GM12878 (cell line): ENCODE measurements at regions not wholly inside any gene's neighbourhood (a gene's known extent, or its start where the extent isn't known, plus 50 kb on each side); places are given as distances from the start of the nearest gene placed in this dataset.

Source experiments
- ATAC-seq: fragments of 200-7000 bp; cut with Tn5 transposase; 3 replicates; pipeline ENCODE4 v1.9.1; 2020; ENCODE audit warnings: mild to moderate bottlenecking, moderate library complexity
- BruUV-seq: library from RNA; stranded (reverse); fragments of 400-500 nt; replicated peaks from 2 replicates; lab custom pipeline; 2021; lab: Mats Ljungman, UMichigan
- CTCF ChIA-PET: fragments of 300-600 bp; sonication (Branson Sonifier 250); formaldehyde crosslinking; extraction: SDS; loops from one replicate; lab custom pipeline; 2021; ENCODE audit warnings: inconsistent platforms; lab: Yijun Ruan, JAX
- POLR2A ChIA-PET: fragments of 350-600 bp; formaldehyde crosslinking; extraction: SDS; loops from one replicate; lab custom pipeline; 2021; ENCODE audit warnings: inconsistent platforms; lab: Charles Lee
- RAD21 ChIA-PET: fragments of 300-600 bp; sonication (Branson Sonifier 250); formaldehyde crosslinking; loops from one replicate; lab custom pipeline; 2023; ENCODE audit warnings: antibody characterized with exemption; ENCODE audit not compliant: unreplicated experiment; lab: Charles Lee
- SMC1A ChIA-PET: fragments of 300-600 bp; sonication (Branson Sonifier 250); formaldehyde crosslinking; loops from one replicate; lab custom pipeline; 2023; ENCODE audit not compliant: unreplicated experiment, uncharacterized antibody; lab: Charles Lee
- DNase-seq: peaks from one replicate; pipeline ENCODE4 v3.0.0-alpha.2; 2011; ENCODE audit warnings: low read depth, low spot score
- FAIRE-seq: peaks from 3 replicates; lab custom pipeline; 2011; peaks lifted over from hg19 to GRCh38; lab: Jason Lieb, UNC
- H2AFZ ChIP-seq: 2 replicates; pipeline ENCODE4 v1.6.0; 2011; ENCODE audit warnings: low read depth, low read length, control low read depth; ENCODE audit not compliant: control insufficient read depth
- H3K27ac ChIP-seq: 2 replicates; pipeline ENCODE4 v1.5.1; 2011; ENCODE audit warnings: control low read depth; ENCODE audit not compliant: control insufficient read depth, insufficient read depth
- H3K27me3 ChIP-seq, 2 experiments: replicated peaks in 1 of 2; 2 replicates each; pipeline versions ENCODE4 v1.6.0 to v1.6.1; 2011; ENCODE audit warnings: low read length in 1 of 2; ENCODE audit not compliant: control insufficient read depth in 2 of 2, insufficient read depth in 2 of 2
- H3K36me3 ChIP-seq, 2 experiments: 2 replicates each; pipeline ENCODE4 v1.5.1; 2011; ENCODE audit warnings: low read length in 1 of 2; ENCODE audit not compliant: control insufficient read depth in 2 of 2, insufficient read depth in 2 of 2
- H3K4me1 ChIP-seq: 2 replicates; pipeline ENCODE4 v1.6.1; 2011; ENCODE audit warnings: mild to moderate bottlenecking, low read length, moderate library complexity, mixed read lengths; ENCODE audit not compliant: control insufficient read depth, insufficient read depth
- H3K4me2 ChIP-seq: 2 replicates; pipeline ENCODE4 v1.6.0; 2011; ENCODE audit warnings: control low read depth; ENCODE audit not compliant: control insufficient read depth, insufficient read depth
- H3K4me3 ChIP-seq: fragments of 200-600 bp; sonication (generic); 2 replicates; pipeline ENCODE4 v1.5.1; 2016
- H3K79me2 ChIP-seq: 2 replicates; pipeline ENCODE4 v1.6.0; 2011; ENCODE audit warnings: low read length; ENCODE audit not compliant: control insufficient read depth, insufficient read depth
- H3K9ac ChIP-seq: 2 replicates; pipeline ENCODE4 v1.8.0; 2011; ENCODE audit warnings: low read length, control low read depth, mixed read lengths; ENCODE audit not compliant: control insufficient read depth, insufficient read depth
- H3K9me3 ChIP-seq: replicated peaks from 3 replicates; pipeline ENCODE4 v1.5.1; 2011; ENCODE audit warnings: mild to moderate bottlenecking, low read length; ENCODE audit not compliant: control insufficient read depth, insufficient read depth
- H4K20me1 ChIP-seq: 2 replicates; pipeline ENCODE4 v1.6.0; 2011; ENCODE audit not compliant: control insufficient read depth, insufficient read depth
- ATF7 ChIP-seq: fragments of 450-650 bp; IDR thresholded peaks from 2 replicates; pipeline ENCODE4 v1.6.1; 2016; ENCODE audit warnings: low read depth, mild to moderate bottlenecking
- CREB1 ChIP-seq: IDR thresholded peaks from 2 replicates; pipeline ENCODE4 v1.6.1; 2012; ENCODE audit warnings: low read depth, mild to moderate bottlenecking, inconsistent platforms
- IKZF2 ChIP-seq, 2 experiments: fragments of 450-650 bp; IDR thresholded peaks; 2 replicates each; pipeline ENCODE4 v1.6.1; 2017; ENCODE audit warnings: mild to moderate bottlenecking in 2 of 2, moderate library complexity in 2 of 2
- MTA2 ChIP-seq: fragments of 450-650 bp; IDR thresholded peaks from 2 replicates; pipeline ENCODE4 v1.6.1; 2016; ENCODE audit warnings: low read depth, mild to moderate bottlenecking, moderate library complexity
- NFIC ChIP-seq: IDR thresholded peaks from 2 replicates; pipeline ENCODE4 v1.6.1; 2012; ENCODE audit warnings: low read depth, mild to moderate bottlenecking, inconsistent platforms, low read length, moderate library complexity
- PAX8 ChIP-seq: fragments of 450-650 bp; IDR thresholded peaks from 2 replicates; pipeline ENCODE4 v1.6.1; 2017; ENCODE audit warnings: mild to moderate bottlenecking, moderate library complexity
- RAD21 ChIP-seq: IDR thresholded peaks from 2 replicates; pipeline ENCODE4 v1.6.1; 2011; ENCODE audit warnings: mild to moderate bottlenecking, low read depth, low read length, moderate library complexity; ENCODE audit not compliant: insufficient read depth
- WRNIP1 ChIP-seq: IDR thresholded peaks from 2 replicates; pipeline ENCODE4 v1.6.1; 2011; ENCODE audit warnings: low read depth, low read length, improper control_type of control experiment, borderline replicate concordance
- ZNF217 ChIP-seq: fragments of 450-650 bp; IDR thresholded peaks from 2 replicates; pipeline ENCODE4 v1.6.1; 2017; ENCODE audit warnings: antibody characterized with exemption, mild to moderate bottlenecking
- ZZZ3 ChIP-seq: IDR thresholded peaks from 2 replicates; pipeline ENCODE4 v1.6.1; 2011; ENCODE audit warnings: low read depth; ENCODE audit not compliant: control insufficient read depth, insufficient read length
- in situ Hi-C: fragments of 300-500 bp; cut with MboI; formaldehyde crosslinking; loops from 9 replicates; pipeline ENCODE4 v1.14.3; 2018; ENCODE audit warnings: mixed read lengths
- intact Hi-C: fragments of 100-400 bp; cut with micrococcal nuclease; formaldehyde crosslinking; loops from one replicate; pipeline ENCODE4 v1.14.2; 2022; ENCODE audit not compliant: unreplicated experiment
- TF ChIP-seq, protein P1 (sequence below): fragments of 450-650 bp; IDR thresholded peaks from 2 replicates; pipeline ENCODE4 v1.6.1; 2017; ENCODE audit warnings: mild to moderate bottlenecking, low read depth, inconsistent platforms; ENCODE audit not compliant: poor library complexity, severe bottlenecking
- TF ChIP-seq, protein P2 (sequence below): fragments of 450-650 bp; IDR thresholded peaks from 2 replicates; pipeline ENCODE4 v1.6.1; 2017; ENCODE audit warnings: mild to moderate bottlenecking, moderate library complexity
- TF ChIP-seq, protein P3 (sequence below): IDR thresholded peaks from 2 replicates; pipeline ENCODE4 v1.6.1; 2012; ENCODE audit warnings: improper control_type of control experiment, low read depth, low read length; ENCODE audit not compliant: insufficient replicate concordance

DNA sequence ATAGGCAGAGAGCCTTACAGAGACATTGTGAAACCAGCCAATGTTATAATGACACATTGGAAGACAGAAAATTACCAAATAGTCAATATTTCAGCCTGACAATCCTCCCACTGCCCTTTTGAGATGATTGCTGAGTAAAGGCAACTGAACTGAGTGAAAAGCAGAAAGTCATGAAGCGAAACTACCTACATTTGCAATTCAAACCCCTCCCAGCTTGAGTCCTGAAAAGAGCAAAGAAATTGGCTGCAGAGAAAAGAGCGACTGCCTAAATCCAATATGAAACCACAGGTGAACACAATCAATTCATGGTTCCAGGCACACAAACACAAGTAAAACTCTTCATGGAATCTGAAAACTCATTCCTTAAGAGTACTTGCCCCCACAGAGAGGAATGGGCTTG is 143.4 kb upstream of the CHRM3 start (continued):
- TF ChIP-seq, protein P1, sequence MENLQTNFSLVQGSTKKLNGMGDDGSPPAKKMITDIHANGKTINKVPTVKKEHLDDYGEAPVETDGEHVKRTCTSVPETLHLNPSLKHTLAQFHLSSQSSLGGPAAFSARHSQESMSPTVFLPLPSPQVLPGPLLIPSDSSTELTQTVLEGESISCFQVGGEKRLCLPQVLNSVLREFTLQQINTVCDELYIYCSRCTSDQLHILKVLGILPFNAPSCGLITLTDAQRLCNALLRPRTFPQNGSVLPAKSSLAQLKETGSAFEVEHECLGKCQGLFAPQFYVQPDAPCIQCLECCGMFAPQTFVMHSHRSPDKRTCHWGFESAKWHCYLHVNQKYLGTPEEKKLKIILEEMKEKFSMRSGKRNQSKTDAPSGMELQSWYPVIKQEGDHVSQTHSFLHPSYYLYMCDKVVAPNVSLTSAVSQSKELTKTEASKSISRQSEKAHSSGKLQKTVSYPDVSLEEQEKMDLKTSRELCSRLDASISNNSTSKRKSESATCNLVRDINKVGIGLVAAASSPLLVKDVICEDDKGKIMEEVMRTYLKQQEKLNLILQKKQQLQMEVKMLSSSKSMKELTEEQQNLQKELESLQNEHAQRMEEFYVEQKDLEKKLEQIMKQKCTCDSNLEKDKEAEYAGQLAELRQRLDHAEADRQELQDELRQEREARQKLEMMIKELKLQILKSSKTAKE = no peak
- TF ChIP-seq CREB1 = no peak
- no peak for TF ChIP-seq NFIC
- TF ChIP-seq, protein P2, sequence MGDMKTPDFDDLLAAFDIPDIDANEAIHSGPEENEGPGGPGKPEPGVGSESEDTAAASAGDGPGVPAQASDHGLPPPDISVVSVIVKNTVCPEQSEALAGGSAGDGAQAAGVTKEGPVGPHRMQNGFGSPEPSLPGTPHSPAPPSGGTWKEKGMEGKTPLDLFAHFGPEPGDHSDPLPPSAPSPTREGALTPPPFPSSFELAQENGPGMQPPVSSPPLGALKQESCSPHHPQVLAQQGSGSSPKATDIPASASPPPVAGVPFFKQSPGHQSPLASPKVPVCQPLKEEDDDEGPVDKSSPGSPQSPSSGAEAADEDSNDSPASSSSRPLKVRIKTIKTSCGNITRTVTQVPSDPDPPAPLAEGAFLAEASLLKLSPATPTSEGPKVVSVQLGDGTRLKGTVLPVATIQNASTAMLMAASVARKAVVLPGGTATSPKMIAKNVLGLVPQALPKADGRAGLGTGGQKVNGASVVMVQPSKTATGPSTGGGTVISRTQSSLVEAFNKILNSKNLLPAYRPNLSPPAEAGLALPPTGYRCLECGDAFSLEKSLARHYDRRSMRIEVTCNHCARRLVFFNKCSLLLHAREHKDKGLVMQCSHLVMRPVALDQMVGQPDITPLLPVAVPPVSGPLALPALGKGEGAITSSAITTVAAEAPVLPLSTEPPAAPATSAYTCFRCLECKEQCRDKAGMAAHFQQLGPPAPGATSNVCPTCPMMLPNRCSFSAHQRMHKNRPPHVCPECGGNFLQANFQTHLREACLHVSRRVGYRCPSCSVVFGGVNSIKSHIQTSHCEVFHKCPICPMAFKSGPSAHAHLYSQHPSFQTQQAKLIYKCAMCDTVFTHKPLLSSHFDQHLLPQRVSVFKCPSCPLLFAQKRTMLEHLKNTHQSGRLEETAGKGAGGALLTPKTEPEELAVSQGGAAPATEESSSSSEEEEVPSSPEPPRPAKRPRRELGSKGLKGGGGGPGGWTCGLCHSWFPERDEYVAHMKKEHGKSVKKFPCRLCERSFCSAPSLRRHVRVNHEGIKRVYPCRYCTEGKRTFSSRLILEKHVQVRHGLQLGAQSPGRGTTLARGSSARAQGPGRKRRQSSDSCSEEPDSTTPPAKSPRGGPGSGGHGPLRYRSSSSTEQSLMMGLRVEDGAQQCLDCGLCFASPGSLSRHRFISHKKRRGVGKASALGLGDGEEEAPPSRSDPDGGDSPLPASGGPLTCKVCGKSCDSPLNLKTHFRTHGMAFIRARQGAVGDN = no peak

DNA sequence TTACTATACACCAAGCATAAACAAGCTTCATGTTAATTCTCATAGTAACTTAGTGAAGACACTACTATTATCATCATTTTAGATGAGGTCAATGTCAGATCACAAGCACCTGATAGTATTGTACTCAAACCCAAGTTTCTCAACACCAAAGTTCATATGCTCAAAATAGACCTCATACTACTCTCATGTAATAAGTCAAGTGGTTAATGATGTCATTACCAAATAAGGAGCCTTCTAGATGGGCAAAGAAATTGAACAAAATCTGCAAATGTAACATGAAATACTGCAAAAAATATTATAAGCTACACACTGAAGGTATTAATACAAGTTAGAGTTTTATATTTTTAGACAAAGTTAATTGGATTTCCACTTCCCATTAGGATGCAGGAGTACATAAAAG is 144.0 kb upstream of the CHRM3 start:
- in situ Hi-C loops = no loop called here
- no peak for FAIRE-seq

More for the DNA sequence above, 144.0 kb upstream of the CHRM3 start:
- Histone ChIP-seq H3K9ac (no peak overlapping the region), H3K27me3 (no peaks in the 10 kb centered on the region), H3K4me3 (no peak overlapping the region), H3K27ac (no peak overlapping the region), H3K36me3 (no peaks in the 10 kb centered on the region), H2AFZ (no peak overlapping the region), H3K79me2 (no peaks in the 10 kb centered on the region), H3K4me2 (no peak overlapping the region), H4K20me1 (no peaks in the 10 kb centered on the region), H3K9me3 (no peaks in the 10 kb centered on the region; the same call in 2 of the 3 replicates), H3K4me1 (no peaks in the 10 kb centered on the region)
- CTCF ChIA-PET = no interaction called here
- POLR2A ChIA-PET = no interaction called here
- TF ChIP-seq ZZZ3 (no peak), PAX8 (no peak), WRNIP1 (no peak), ZNF217 (no peak), ATF7 (no peak), MTA2 (no peak), RAD21 (no peak), IKZF2 (IDR thresholded peaks at IDR 0.05) (no peak)
- TF ChIP-seq, protein P3, sequence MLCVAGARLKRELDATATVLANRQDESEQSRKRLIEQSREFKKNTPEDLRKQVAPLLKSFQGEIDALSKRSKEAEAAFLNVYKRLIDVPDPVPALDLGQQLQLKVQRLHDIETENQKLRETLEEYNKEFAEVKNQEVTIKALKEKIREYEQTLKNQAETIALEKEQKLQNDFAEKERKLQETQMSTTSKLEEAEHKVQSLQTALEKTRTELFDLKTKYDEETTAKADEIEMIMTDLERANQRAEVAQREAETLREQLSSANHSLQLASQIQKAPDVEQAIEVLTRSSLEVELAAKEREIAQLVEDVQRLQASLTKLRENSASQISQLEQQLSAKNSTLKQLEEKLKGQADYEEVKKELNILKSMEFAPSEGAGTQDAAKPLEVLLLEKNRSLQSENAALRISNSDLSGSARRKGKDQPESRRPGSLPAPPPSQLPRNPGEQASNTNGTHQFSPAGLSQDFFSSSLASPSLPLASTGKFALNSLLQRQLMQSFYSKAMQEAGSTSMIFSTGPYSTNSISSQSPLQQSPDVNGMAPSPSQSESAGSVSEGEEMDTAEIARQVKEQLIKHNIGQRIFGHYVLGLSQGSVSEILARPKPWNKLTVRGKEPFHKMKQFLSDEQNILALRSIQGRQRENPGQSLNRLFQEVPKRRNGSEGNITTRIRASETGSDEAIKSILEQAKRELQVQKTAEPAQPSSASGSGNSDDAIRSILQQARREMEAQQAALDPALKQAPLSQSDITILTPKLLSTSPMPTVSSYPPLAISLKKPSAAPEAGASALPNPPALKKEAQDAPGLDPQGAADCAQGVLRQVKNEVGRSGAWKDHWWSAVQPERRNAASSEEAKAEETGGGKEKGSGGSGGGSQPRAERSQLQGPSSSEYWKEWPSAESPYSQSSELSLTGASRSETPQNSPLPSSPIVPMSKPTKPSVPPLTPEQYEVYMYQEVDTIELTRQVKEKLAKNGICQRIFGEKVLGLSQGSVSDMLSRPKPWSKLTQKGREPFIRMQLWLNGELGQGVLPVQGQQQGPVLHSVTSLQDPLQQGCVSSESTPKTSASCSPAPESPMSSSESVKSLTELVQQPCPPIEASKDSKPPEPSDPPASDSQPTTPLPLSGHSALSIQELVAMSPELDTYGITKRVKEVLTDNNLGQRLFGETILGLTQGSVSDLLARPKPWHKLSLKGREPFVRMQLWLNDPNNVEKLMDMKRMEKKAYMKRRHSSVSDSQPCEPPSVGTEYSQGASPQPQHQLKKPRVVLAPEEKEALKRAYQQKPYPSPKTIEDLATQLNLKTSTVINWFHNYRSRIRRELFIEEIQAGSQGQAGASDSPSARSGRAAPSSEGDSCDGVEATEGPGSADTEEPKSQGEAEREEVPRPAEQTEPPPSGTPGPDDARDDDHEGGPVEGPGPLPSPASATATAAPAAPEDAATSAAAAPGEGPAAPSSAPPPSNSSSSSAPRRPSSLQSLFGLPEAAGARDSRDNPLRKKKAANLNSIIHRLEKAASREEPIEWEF = no peak
- RAD21 ChIA-PET = no interaction called here
- intact Hi-C loops = no loop called here
- DNase-seq (no peak), ATAC-seq (no peak)
- no TSS peak for BruUV-seq
- SMC1A ChIA-PET = no interaction called here
